SHP77 (cell line): ENCODE measurements at regions not wholly inside any gene's neighbourhood (a gene's known extent, or its start where the extent isn't known, plus 50 kb on each side); places are given as distances from the start of the nearest gene placed in this dataset.

Source experiments
- DNase-seq, 2 experiments: peaks; one replicate each; lab custom pipeline; 2025; lab: John Stamatoyannopoulos, UW

GRCh38 chr2:160917850-160918249 lies 242.4 kb upstream of the TANK start:
- DNase-seq = no peak

GRCh38 chr2:160918258-160918657 lies 242.0 kb upstream of the TANK start:
- no peak for DNase-seq

GRCh38 chr2:160918906-160919503 lies 241.2 kb upstream of the TANK start:
- DNase-seq = peak in 1 of 2 experiments; percentile 34

GRCh38 chr2:160920061-160920460 lies 240.2 kb upstream of the TANK start:
- no peak for DNase-seq

GRCh38 chr2:160920791-160921303 lies 239.4 kb upstream of the TANK start:
- DNase-seq = no peak

GRCh38 chr2:160921386-160921964 lies 238.8 kb upstream of the TANK start:
- no peak for DNase-seq

GRCh38 chr2:160924936-160925353 lies 235.3 kb upstream of the TANK start:
- no peak for DNase-seq

GRCh38 chr2:160925956-160926355 lies 234.3 kb upstream of the TANK start:
- DNase-seq = no peak

GRCh38 chr2:160927324-160927723 lies 232.9 kb upstream of the TANK start:
- no peak for DNase-seq

GRCh38 chr2:160928854-160929301 lies 231.3 kb upstream of the TANK start:
- DNase-seq = no peak

GRCh38 chr2:160931531-160931930 lies 228.7 kb upstream of the TANK start:
- no peak for DNase-seq

GRCh38 chr2:160932960-160933359 lies 227.3 kb upstream of the TANK start:
- DNase-seq = no peak

GRCh38 chr2:160934263-160934662 lies 226.0 kb upstream of the TANK start:
- no peak for DNase-seq

GRCh38 chr2:160934991-160935390 lies 225.2 kb upstream of the TANK start:
- DNase-seq = no peak

- DNase-seq = no peak
These were observed 224.0 kb upstream of the TANK start for GRCh38 chr2:160936044-160936806.

GRCh38 chr2:160940271-160940670 lies 220.0 kb upstream of the TANK start:
- DNase-seq = no peak

GRCh38 chr2:160940699-160941098 lies 219.5 kb upstream of the TANK start:
- no peak for DNase-seq

- DNase-seq = no peak
These were observed 218.9 kb upstream of the TANK start for GRCh38 chr2:160941290-160941846.

GRCh38 chr2:160942476-160943142 lies 217.6 kb upstream of the TANK start:
- DNase-seq = no peak

GRCh38 chr2:160943414-160943813 lies 216.8 kb upstream of the TANK start:
- no peak for DNase-seq

- DNase-seq = peak in 1 of 2 experiments; percentile 27
These were observed 207.6 kb upstream of the TANK start for GRCh38 chr2:160952464-160953254.
